Hepatocyte (in vitro differentiated cells): ENCODE measurements at regions not wholly inside any gene's neighbourhood (a gene's known extent, or its start where the extent isn't known, plus 50 kb on each side); places are given as distances from the start of the nearest gene placed in this dataset.

ENCODE experiments used
- DNase-seq: peaks from one replicate; pipeline ENCODE4 v3.0.0-alpha.2; 2016; ENCODE audit warnings: low spot score
- H2AFZ ChIP-seq: fragments of 200-600 bp; sonication (generic); 2 replicates; pipeline ENCODE4 v1.6.0; 2016; ENCODE audit warnings: antibody characterized with exemption, mild to moderate bottlenecking
- H3K27ac ChIP-seq: fragments of 200-600 bp; sonication (generic); 2 replicates; pipeline ENCODE4 v1.5.1; 2016; ENCODE audit warnings: mild to moderate bottlenecking
- H3K27me3 ChIP-seq: fragments of 200-600 bp; sonication (generic); 2 replicates; pipeline ENCODE4 v1.6.1; 2016
- H3K36me3 ChIP-seq: fragments of 200-600 bp; sonication (generic); replicated peaks from 2 replicates; pipeline ENCODE4 v1.5.1; 2016; ENCODE audit warnings: low read depth; ENCODE audit not compliant: insufficient read depth
- H3K4me1 ChIP-seq: fragments of 200-600 bp; sonication (generic); 2 replicates; pipeline ENCODE4 v1.5.1; 2016; ENCODE audit warnings: mild to moderate bottlenecking, moderate library complexity; ENCODE audit not compliant: insufficient read depth
- H3K4me2 ChIP-seq: fragments of 200-600 bp; sonication (generic); 2 replicates; pipeline ENCODE4 v1.6.0; 2016
- H3K4me3 ChIP-seq: fragments of 200-600 bp; sonication (generic); 2 replicates; pipeline ENCODE4 v1.5.1; 2016; ENCODE audit warnings: mild to moderate bottlenecking
- H3K79me2 ChIP-seq: fragments of 200-600 bp; sonication (generic); 2 replicates; pipeline ENCODE4 v1.6.0; 2017; ENCODE audit warnings: mild to moderate bottlenecking
- H3K9me2 ChIP-seq: fragments of 200-600 bp; sonication (generic); replicated peaks from 2 replicates; pipeline ENCODE4 v1.6.0; 2017; ENCODE audit warnings: mild to moderate bottlenecking; ENCODE audit not compliant: insufficient read depth
- H3K9me3 ChIP-seq: fragments of 200-600 bp; sonication (generic); 2 replicates; pipeline ENCODE4 v1.5.1; 2016; ENCODE audit warnings: low read depth, mild to moderate bottlenecking
- H4K20me1 ChIP-seq: fragments of 200-600 bp; sonication (generic); 2 replicates; pipeline ENCODE4 v1.6.0; 2016; ENCODE audit warnings: mild to moderate bottlenecking; ENCODE audit not compliant: insufficient read depth, poor library complexity, severe bottlenecking
- EZH2 ChIP-seq: fragments of 200-600 bp; sonication (generic); IDR thresholded peaks from 2 replicates; pipeline ENCODE4 v1.6.1; 2016; ENCODE audit warnings: antibody characterized with exemption, mild to moderate bottlenecking, borderline replicate concordance
- EZH2phosphoT487 ChIP-seq: fragments of 200-600 bp; sonication (generic); IDR thresholded peaks from one replicate; pipeline ENCODE4 v1.6.1; 2018; ENCODE audit warnings: antibody characterized with exemption, mild to moderate bottlenecking, low read depth, moderate library complexity; ENCODE audit not compliant: unreplicated experiment, severe bottlenecking
- WGBS: methylation state at CpG from one replicate; pipeline ENCODE4 v1.1.6; 2016; ENCODE audit warnings: low lambda C conversion rate; ENCODE audit errors: missing lambda C conversion rate; 5-methylcytosine and 5-hydroxymethylcytosine counted together
- TF ChIP-seq, protein P1 (sequence below): fragments of 200-600 bp; sonication (generic); IDR thresholded peaks from 2 replicates; pipeline ENCODE4 v1.5.1; 2016; ENCODE audit warnings: antibody characterized with exemption, mild to moderate bottlenecking; ENCODE audit not compliant: poor library complexity

DNA sequence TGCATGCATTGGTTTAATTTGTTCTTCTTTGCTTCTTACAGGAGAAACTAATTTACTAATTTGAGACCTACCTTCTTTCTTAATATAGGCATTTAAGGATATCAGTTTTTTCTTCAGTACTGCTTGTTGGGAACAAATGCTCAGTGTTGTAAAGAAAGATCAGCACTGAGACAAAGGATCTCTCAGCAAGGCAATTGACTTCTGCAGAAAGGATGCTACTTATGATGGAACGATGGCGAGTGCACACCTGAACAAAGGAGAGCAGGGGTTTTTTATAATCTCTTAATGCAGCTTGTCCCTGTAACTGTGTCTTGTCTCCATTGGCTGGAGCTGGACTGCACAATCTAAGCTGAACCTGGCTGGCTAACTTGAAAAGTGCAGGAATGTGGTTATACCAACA lies 64.2 kb downstream of the RPP21 start:
- Histone ChIP-seq H3K9me3 (no peaks in the 10 kb centered on the region), H2AFZ (no peak overlapping the region), H4K20me1 (no peaks in the 10 kb centered on the region), H3K4me1 (no peaks in the 10 kb centered on the region), H3K27me3 (peaks cover 19% of the 10 kb centered on the region), H3K4me3 (no peak overlapping the region), H3K9me2 (no peaks in the 10 kb centered on the region), H3K36me3 (no peaks in the 10 kb centered on the region), H3K79me2 (no peaks in the 10 kb centered on the region), H3K27ac (no peak overlapping the region), H3K4me2 (no peak overlapping the region)
- DNase-seq: no peak
- 37% methylated on average over 2 of the region's 2 CpGs for WGBS
- TF ChIP-seq EZH2 (no peak), EZH2phosphoT487 (no peak)
- TF ChIP-seq, protein P1, sequence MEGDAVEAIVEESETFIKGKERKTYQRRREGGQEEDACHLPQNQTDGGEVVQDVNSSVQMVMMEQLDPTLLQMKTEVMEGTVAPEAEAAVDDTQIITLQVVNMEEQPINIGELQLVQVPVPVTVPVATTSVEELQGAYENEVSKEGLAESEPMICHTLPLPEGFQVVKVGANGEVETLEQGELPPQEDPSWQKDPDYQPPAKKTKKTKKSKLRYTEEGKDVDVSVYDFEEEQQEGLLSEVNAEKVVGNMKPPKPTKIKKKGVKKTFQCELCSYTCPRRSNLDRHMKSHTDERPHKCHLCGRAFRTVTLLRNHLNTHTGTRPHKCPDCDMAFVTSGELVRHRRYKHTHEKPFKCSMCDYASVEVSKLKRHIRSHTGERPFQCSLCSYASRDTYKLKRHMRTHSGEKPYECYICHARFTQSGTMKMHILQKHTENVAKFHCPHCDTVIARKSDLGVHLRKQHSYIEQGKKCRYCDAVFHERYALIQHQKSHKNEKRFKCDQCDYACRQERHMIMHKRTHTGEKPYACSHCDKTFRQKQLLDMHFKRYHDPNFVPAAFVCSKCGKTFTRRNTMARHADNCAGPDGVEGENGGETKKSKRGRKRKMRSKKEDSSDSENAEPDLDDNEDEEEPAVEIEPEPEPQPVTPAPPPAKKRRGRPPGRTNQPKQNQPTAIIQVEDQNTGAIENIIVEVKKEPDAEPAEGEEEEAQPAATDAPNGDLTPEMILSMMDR: no peak

DNA sequence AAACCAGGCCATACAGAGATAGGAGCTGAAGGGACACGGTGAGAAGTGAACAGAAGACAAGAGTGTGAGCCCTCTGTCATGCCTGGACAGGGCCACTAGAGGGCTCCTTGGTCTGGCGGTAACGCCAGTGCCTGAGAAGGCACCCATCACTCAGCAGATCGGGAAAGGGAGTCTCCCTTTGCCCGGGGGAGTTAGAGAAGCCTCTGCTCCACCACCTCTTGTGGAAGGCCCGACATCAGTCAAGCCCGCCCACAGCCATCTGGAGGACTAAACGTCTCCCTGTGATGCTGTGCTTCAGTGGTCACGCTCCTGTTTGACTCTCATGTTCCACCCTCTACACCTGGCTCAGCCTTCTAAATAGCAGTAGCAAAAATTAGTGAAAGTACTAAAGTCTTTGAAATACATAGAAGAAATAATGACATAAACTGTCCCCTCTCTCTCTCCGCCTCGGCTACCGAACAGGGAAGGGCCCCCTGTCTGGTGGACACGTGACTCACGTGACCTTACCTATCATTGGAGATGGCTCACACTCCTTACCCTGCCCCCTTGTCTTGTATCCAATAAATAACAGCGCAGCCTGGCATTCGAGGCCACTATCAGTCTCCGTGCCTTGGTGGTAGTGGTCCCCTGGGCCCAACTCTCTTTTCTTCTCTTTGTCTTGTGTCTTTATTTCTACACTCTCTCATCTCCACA lies 66.7 kb downstream of the RPP21 start:
- Histone ChIP-seq H3K79me2 (no peaks in the 10 kb centered on the region), H3K9me2 (no peaks in the 10 kb centered on the region), H3K4me1 (no peaks in the 10 kb centered on the region), H3K4me2 (peak overlapping the region; percentile 68), H3K27ac (no peak overlapping the region), H4K20me1 (no peaks in the 10 kb centered on the region), H3K9me3 (no peaks in the 10 kb centered on the region), H2AFZ (no peak overlapping the region), H3K4me3 (no peak overlapping the region), H3K27me3 (peaks cover 19% of the 10 kb centered on the region), H3K36me3 (no peaks in the 10 kb centered on the region)
- whole genome bisulfite sequencing: 38% methylated on average over 17 of the region's 17 CpGs
- TF ChIP-seq EZH2phosphoT487 (no peak), EZH2 (no peak)
- TF ChIP-seq, protein P1: peak; percentile 64
- DNase-seq: peak; percentile 77

DNA sequence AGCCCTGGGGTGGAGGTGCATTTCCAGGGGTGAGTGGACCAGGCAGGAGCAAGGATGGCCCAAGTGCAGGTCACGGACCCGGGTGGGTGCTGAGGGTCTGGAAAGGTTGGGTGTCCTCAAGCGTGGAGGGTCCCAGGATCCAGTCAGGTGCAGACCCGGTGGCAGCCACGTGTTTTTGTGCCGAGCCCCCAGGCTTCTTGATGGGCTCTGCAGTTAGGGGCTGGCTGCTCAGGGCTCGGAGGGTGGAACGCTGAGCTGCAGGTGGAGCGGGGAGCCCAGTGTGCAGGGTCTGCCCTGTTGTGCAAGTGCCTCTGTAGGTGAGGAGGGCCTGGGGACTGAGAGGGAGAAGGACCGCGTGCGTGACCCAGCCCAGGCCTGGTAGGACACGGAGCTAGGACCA lies 70.9 kb upstream of the HLA-E start:
- no peaks in the 10 kb centered on the region for H3K9me3 ChIP-seq
- 84% methylated on average over 13 of the region's 13 CpGs for WGBS
- H4K20me1 ChIP-seq: no peaks in the 10 kb centered on the region
- no peak overlapping the region for H3K4me2 ChIP-seq
- TF ChIP-seq EZH2 (no peak), EZH2phosphoT487 (no peak)
- TF ChIP-seq, protein P1: no peak
- peaks cover 9% of the 10 kb centered on the region for H3K27me3 ChIP-seq
- H3K4me3 ChIP-seq: no peak overlapping the region
- H3K36me3 ChIP-seq: no peaks in the 10 kb centered on the region
- no peak overlapping the region for H2AFZ ChIP-seq
- H3K4me1 ChIP-seq: no peaks in the 10 kb centered on the region
- H3K9me2 ChIP-seq: no peaks in the 10 kb centered on the region
- H3K27ac ChIP-seq: no peak overlapping the region
- H3K79me2 ChIP-seq: no peaks in the 10 kb centered on the region
- DNase-seq: no peak
